ENCODE measurements at regions not wholly inside any gene's neighbourhood (a gene's known extent, or its start where the extent isn't known, plus 50 kb on each side); places are given as distances from the start of the nearest gene placed in this dataset.

- Histone ChIP-seq H3K9me3 (no peaks in the 10 kb centered on the region), H3K4me3 (no peak overlapping the region), H3K27me3 (no peaks in the 10 kb centered on the region), H3K4me1 (no peaks in the 10 kb centered on the region), H3K36me3 (no peaks in the 10 kb centered on the region), H3K27ac (no peak overlapping the region)
- DNase-seq (ENCODE audit: low spot score in 2 of 2), result no peak
- TF ChIP-seq EP300 (IDR thresholded peaks at IDR 0.05) (no peak), POLR2AphosphoS5 (IDR thresholded peaks at IDR 0.05) (no peak), POLR2A (IDR thresholded peaks at IDR 0.05) (no peak), CTCF (IDR thresholded peaks at IDR 0.05) (no peak)
- 86% methylated on average over 3 of the region's 3 CpGs for WGBS
Measured at GRCh38 chr4:180493299-180493698, 1749.9 kb upstream of the TENM3 start.

- Histone ChIP-seq H3K9me3 (no peaks in the 10 kb centered on the region), H3K4me1 (no peaks in the 10 kb centered on the region), H3K4me3 (no peak overlapping the region), H3K27me3 (no peaks in the 10 kb centered on the region), H3K36me3 (no peaks in the 10 kb centered on the region), H3K27ac (no peak overlapping the region)
- DNase-seq (ENCODE audit: low spot score in 2 of 2), result no peak
- 68% methylated on average over 3 of the region's 3 CpGs for WGBS
- TF ChIP-seq POLR2A (IDR thresholded peaks at IDR 0.05) (no peak), POLR2AphosphoS5 (IDR thresholded peaks at IDR 0.05) (no peak), EP300 (IDR thresholded peaks at IDR 0.05) (no peak), CTCF (IDR thresholded peaks at IDR 0.05) (no peak)
Measured at GRCh38 chr4:180500154-180500553, 1743.0 kb upstream of the TENM3 start.

GRCh38 chr4:180512801-180513475 is 1730.3 kb upstream of the TENM3 start:
- no peaks in the 10 kb centered on the region for H3K4me1 ChIP-seq
- no peaks in the 10 kb centered on the region for H3K36me3 ChIP-seq
- no peaks in the 10 kb centered on the region for H3K27me3 ChIP-seq
- TF ChIP-seq CTCF (IDR thresholded peaks at IDR 0.05), result no peak
- no peak for TF ChIP-seq POLR2AphosphoS5 (IDR thresholded peaks at IDR 0.05)
- TF ChIP-seq POLR2A (IDR thresholded peaks at IDR 0.05), result no peak
- no peak for TF ChIP-seq EP300 (IDR thresholded peaks at IDR 0.05)
- 48% methylated on average over 3 of the region's 3 CpGs for WGBS
- DNase-seq (ENCODE audit: low spot score in 2 of 2), result no peak
- H3K27ac ChIP-seq, result no peak overlapping the region
- no peak overlapping the region for H3K4me3 ChIP-seq
- H3K9me3 ChIP-seq, result no peaks in the 10 kb centered on the region

GRCh38 chr4:180518906-180519305 is 1724.3 kb upstream of the TENM3 start:
- TF ChIP-seq POLR2A (IDR thresholded peaks at IDR 0.05) (no peak), CTCF (IDR thresholded peaks at IDR 0.05) (no peak), EP300 (IDR thresholded peaks at IDR 0.05) (no peak), POLR2AphosphoS5 (IDR thresholded peaks at IDR 0.05) (no peak)
- Histone ChIP-seq H3K4me1 (no peaks in the 10 kb centered on the region), H3K36me3 (no peaks in the 10 kb centered on the region), H3K9me3 (no peaks in the 10 kb centered on the region), H3K27ac (no peak overlapping the region), H3K27me3 (no peaks in the 10 kb centered on the region), H3K4me3 (no peak overlapping the region)
- WGBS, result 62% methylated on average over 4 of the region's 4 CpGs
- no peak for DNase-seq (ENCODE audit: low spot score in 2 of 2)

- no peak for DNase-seq (ENCODE audit: low spot score in 2 of 2)
- Histone ChIP-seq H3K27me3 (no peaks in the 10 kb centered on the region), H3K4me1 (no peaks in the 10 kb centered on the region), H3K9me3 (no peaks in the 10 kb centered on the region), H3K27ac (no peak overlapping the region), H3K36me3 (no peaks in the 10 kb centered on the region), H3K4me3 (no peak overlapping the region)
- WGBS, result 68% methylated on average over 5 of the region's 5 CpGs
- TF ChIP-seq EP300 (IDR thresholded peaks at IDR 0.05) (no peak), CTCF (IDR thresholded peaks at IDR 0.05) (no peak), POLR2A (IDR thresholded peaks at IDR 0.05) (no peak), POLR2AphosphoS5 (IDR thresholded peaks at IDR 0.05) (no peak)
Measured at GRCh38 chr4:180521181-180521580, 1722.0 kb upstream of the TENM3 start.
